ENCODE measurements at regions not wholly inside any gene's neighbourhood (a gene's known extent, or its start where the extent isn't known, plus 50 kb on each side); places are given as distances from the start of the nearest gene placed in this dataset.

GRCh38 chr16:51876601-51876875 lies 670.4 kb downstream of the TOX3 start:
- Histone ChIP-seq H3K4me3 (replicated peaks; ENCODE audit: insufficient read depth, low read length) (no peak overlapping the region), H3K27ac (replicated peaks) (no peak overlapping the region), H3K27me3 (ENCODE audit: insufficient read depth, poor library complexity, severe bottlenecking) (no peaks in the 10 kb centered on the region)
- TF ChIP-seq GABPA (IDR thresholded peaks at IDR 0.05; ENCODE audit: low read depth) (no peak), REST (IDR thresholded peaks at IDR 0.05; ENCODE audit: insufficient replicate concordance, low read depth) (no peak), CTCF (IDR thresholded peaks at IDR 0.05; ENCODE audit: insufficient read depth, low read length) (no peak), SPI1 (IDR thresholded peaks at IDR 0.05; ENCODE audit: borderline replicate concordance, low read depth) (no peak), POLR2AphosphoS5 (IDR thresholded peaks at IDR 0.05; ENCODE audit: low read depth) (no peak)
- DNase-seq (ENCODE audit: low read depth in 1 of 2, low spot score in 1 of 2), result no peak

GRCh38 chr16:51875834-51876600 lies 670.9 kb downstream of the TOX3 start:
- no peak overlapping the region for H3K27ac ChIP-seq (replicated peaks)
- H3K4me3 ChIP-seq (replicated peaks; ENCODE audit: insufficient read depth, low read length), result no peak overlapping the region
- no peak for DNase-seq (ENCODE audit: low read depth in 1 of 2, low spot score in 1 of 2)
- TF ChIP-seq SPI1 (IDR thresholded peaks at IDR 0.05; ENCODE audit: borderline replicate concordance, low read depth) (no peak), REST (IDR thresholded peaks at IDR 0.05; ENCODE audit: insufficient replicate concordance, low read depth) (no peak), CTCF (IDR thresholded peaks at IDR 0.05; ENCODE audit: insufficient read depth, low read length) (no peak), POLR2AphosphoS5 (IDR thresholded peaks at IDR 0.05; ENCODE audit: low read depth) (no peak), GABPA (IDR thresholded peaks at IDR 0.05; ENCODE audit: low read depth) (no peak)
- no peaks in the 10 kb centered on the region for H3K27me3 ChIP-seq (ENCODE audit: insufficient read depth, poor library complexity, severe bottlenecking)

- TF ChIP-seq POLR2AphosphoS5 (IDR thresholded peaks at IDR 0.05; ENCODE audit: low read depth), result no peak
- no peak for TF ChIP-seq CTCF (IDR thresholded peaks at IDR 0.05; ENCODE audit: insufficient read depth, low read length)
- no peak for TF ChIP-seq GABPA (IDR thresholded peaks at IDR 0.05; ENCODE audit: low read depth)
- TF ChIP-seq REST (IDR thresholded peaks at IDR 0.05; ENCODE audit: insufficient replicate concordance, low read depth), result no peak
- no peak for TF ChIP-seq SPI1 (IDR thresholded peaks at IDR 0.05; ENCODE audit: borderline replicate concordance, low read depth)
- DNase-seq (ENCODE audit: low read depth in 1 of 2, low spot score in 1 of 2), result no peak
- Histone ChIP-seq H3K27me3 (ENCODE audit: insufficient read depth, poor library complexity, severe bottlenecking) (no peaks in the 10 kb centered on the region), H3K4me3 (replicated peaks; ENCODE audit: insufficient read depth, low read length) (no peak overlapping the region), H3K27ac (replicated peaks) (no peak overlapping the region)
Measured at GRCh38 chr16:51872524-51872923, 674.4 kb downstream of the TOX3 start.

All from HL-60 (cell line).